AG04450 (cell line): ENCODE measurements at regions not wholly inside any gene's neighbourhood (a gene's known extent, or its start where the extent isn't known, plus 50 kb on each side); places are given as distances from the start of the nearest gene placed in this dataset.

Experiments
- CTCF ChIA-PET: fragments of 300-600, 350-600 bp; formaldehyde crosslinking; extraction: SDS; loops from one replicate; lab custom pipeline; 2022; ENCODE audit warnings: antibody characterized with exemption, inconsistent platforms; lab: Charles Lee
- POLR2A ChIA-PET: fragments of 350-600 bp; formaldehyde crosslinking; extraction: SDS; loops from one replicate; lab custom pipeline; 2021; ENCODE audit warnings: antibody characterized with exemption, inconsistent platforms; lab: Yijun Ruan, JAX
- DNase-seq: peaks from one replicate; pipeline ENCODE4 v3.0.0-alpha.2; 2011; ENCODE audit warnings: low read depth, low spot score
- H3K27ac ChIP-seq: one replicate; pipeline ENCODE4 v1.5.1; 2012; ENCODE audit warnings: low read depth, low read length, control low read depth
- H3K27me3 ChIP-seq: one replicate; pipeline ENCODE4 v1.6.0; 2012; ENCODE audit warnings: low read length; ENCODE audit not compliant: control insufficient read depth, insufficient read depth
- H3K4me3 ChIP-seq: 2 replicates; pipeline ENCODE4 v1.5.1; 2011; ENCODE audit warnings: mild to moderate bottlenecking, low read depth, low read length, control low read depth
- H3K9me3 ChIP-seq: 2 replicates; pipeline ENCODE4 v1.5.1; 2012; ENCODE audit warnings: low read length; ENCODE audit not compliant: control insufficient read depth, insufficient read depth
- CTCF ChIP-seq: IDR thresholded peaks from 2 replicates; pipeline ENCODE4 v1.5.1; 2011; ENCODE audit warnings: low read depth, low read length, control low read depth, inconsistent platforms

- Histone ChIP-seq H3K27ac (no peak overlapping the region), H3K27me3 (no peaks in the 10 kb centered on the region), H3K9me3 (no peaks in the 10 kb centered on the region), H3K4me3 (no peak overlapping the region)
- no peak for DNase-seq
- POLR2A ChIA-PET: no interaction called here
- CTCF ChIA-PET: no interaction called here
- TF ChIP-seq CTCF: no peak
These were observed 132.8 kb upstream of the MAP9 start for GRCh38 chr4:155509555-155509954.

GRCh38 chr4:155506745-155507144 is 130.0 kb upstream of the MAP9 start:
- Histone ChIP-seq H3K9me3 (no peaks in the 10 kb centered on the region; the same call in 1 of the 2 replicates), H3K4me3 (no peak overlapping the region), H3K27ac (no peak overlapping the region), H3K27me3 (no peaks in the 10 kb centered on the region)
- CTCF ChIA-PET: interaction anchor here (1.5 to 2.1 kb wide), 2 partner anchors 15 to 446 kb away, joined by 3 to 10 read pairs; partner anchors contain the start of gene CTSO
- no peak for DNase-seq
- POLR2A ChIA-PET: no interaction called here
- no peak for TF ChIP-seq CTCF

GRCh38 chr4:155505321-155505720 is 128.6 kb upstream of the MAP9 start:
- no peak for TF ChIP-seq CTCF
- Histone ChIP-seq H3K9me3 (no peaks in the 10 kb centered on the region; the same call in 1 of the 2 replicates), H3K27me3 (peaks cover 2% of the 10 kb centered on the region), H3K27ac (no peak overlapping the region), H3K4me3 (no peak overlapping the region)
- DNase-seq: no peak
- CTCF ChIA-PET: interaction anchor here (1.5 to 2.1 kb wide), 2 partner anchors 14 to 448 kb away, joined by 3 to 10 read pairs; partner anchors contain the start of gene CTSO
- POLR2A ChIA-PET: interaction anchor here (1.2 kb wide), 1 partner anchor 17 kb away, joined by 4 read pairs; no protein-coding TSS in a partner anchor

- H3K4me3 ChIP-seq: no peak overlapping the region
- ChIA-PET POLR2A (no interaction called here), CTCF (interaction anchor here (0.6 kb wide), 1 partner anchor 474 kb away, joined by 3 read pairs; no protein-coding TSS in a partner anchor)
- H3K27me3 ChIP-seq: peaks cover 2% of the 10 kb centered on the region
- no peak for DNase-seq
- H3K9me3 ChIP-seq: no peaks in the 10 kb centered on the region
- no peak overlapping the region for H3K27ac ChIP-seq
- peak; percentile 21; the same call in 1 of the 2 replicates for TF ChIP-seq CTCF
These were observed 120.5 kb upstream of the MAP9 start for GRCh38 chr4:155497306-155497705.

- no peak overlapping the region for H3K4me3 ChIP-seq
- ChIA-PET POLR2A (no interaction called here), CTCF (no interaction called here)
- H3K27ac ChIP-seq: no peak overlapping the region
- no peaks in the 10 kb centered on the region for H3K9me3 ChIP-seq
- no peak for TF ChIP-seq CTCF
- no peak for DNase-seq
- H3K27me3 ChIP-seq: no peaks in the 10 kb centered on the region
These were observed 119.5 kb upstream of the MAP9 start for GRCh38 chr4:155496294-155496626.
